Stimulated activated CD4-positive, alpha-beta T cell treated with anti-CD3 and anti-CD28 coated beads, Interleukin-4, amount 100 ng/mL, for 48 hours (primary cell): ENCODE measurements at regions not wholly inside any gene's neighbourhood (a gene's known extent, or its start where the extent isn't known, plus 50 kb on each side); places are given as distances from the start of the nearest gene placed in this dataset.
A peak's percentile ranks its signal among the peaks of the same experiment; 100 is the strongest.
"Not testable (repeated sequence)": the region's sequence is repeated elsewhere in the genome, so short reads cannot be mapped to it uniquely, and the experiment has no call there.

Experiments used
- DNase-seq, 2 donors: peaks; one replicate each; pipeline ENCODE4 v3.0.0-alpha.2; 2020; ENCODE audit warnings: low read depth in 2 of 2

DNA sequence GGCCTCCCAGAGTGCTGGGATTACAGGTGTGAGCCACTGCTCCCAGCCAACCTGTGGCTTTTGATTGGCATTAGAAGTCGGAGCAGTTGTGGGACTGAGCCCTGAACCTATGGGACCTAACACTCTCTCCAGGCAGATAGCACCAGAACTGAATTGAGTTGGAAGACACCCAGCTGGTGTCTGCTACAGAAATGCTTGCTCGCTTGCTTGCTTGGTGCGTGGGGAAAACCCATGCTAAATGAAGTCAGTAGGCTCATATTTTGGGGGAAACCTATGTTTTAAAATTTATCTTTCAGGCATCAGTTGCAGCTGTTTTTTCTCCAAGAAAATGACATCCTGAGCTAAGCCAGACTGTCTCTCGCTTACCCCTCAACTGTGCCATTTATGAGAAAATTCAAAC, 158.5 kb upstream of the RFC3 start:
- DNase-seq, result no peak

- no peak for DNase-seq
These were observed 158.1 kb upstream of the RFC3 start for GRCh38 chr13:33659894-33660293.

DNA sequence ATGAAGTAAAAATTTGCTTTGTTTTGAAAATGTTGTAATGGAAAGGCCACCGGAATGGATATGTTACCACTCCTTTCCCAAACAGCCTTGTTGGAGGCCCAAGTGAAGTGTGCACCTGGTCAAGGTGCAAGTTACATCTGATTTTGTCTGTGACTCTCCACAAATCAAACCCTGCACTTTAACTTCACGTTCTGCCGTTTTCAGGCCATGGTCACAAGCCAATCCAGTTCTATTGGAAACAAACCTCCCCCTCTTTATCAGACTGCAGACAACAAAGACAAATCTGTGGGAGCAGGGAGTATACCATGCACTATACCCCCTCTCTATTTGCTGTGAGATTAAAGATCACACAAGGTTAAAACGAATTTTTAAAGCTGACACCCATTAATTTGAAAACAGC, 155.6 kb upstream of the RFC3 start:
- DNase-seq, result no peak

GRCh38 chr13:33665626-33666175, 152.2 kb upstream of the RFC3 start:
- no peak for DNase-seq

DNA sequence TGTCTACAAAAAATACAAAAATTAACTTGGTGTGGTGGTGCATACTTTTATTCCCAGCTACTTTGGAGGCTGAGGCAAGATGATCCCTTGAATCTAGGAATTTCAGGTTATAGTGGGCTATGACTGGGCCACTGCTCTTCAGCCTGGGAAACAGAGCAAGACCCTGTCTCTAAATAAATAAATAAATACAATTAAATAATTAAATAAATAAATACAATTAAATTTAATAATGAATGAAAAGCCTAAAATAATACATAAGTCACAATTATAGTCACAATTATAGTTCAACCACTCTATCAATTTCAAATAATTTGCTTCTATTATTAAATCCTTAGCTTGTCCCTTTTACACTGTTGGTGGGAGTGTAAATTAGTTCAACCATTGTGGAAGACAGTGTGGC, 146.4 kb upstream of the RFC3 start:
- no peak for DNase-seq

DNA sequence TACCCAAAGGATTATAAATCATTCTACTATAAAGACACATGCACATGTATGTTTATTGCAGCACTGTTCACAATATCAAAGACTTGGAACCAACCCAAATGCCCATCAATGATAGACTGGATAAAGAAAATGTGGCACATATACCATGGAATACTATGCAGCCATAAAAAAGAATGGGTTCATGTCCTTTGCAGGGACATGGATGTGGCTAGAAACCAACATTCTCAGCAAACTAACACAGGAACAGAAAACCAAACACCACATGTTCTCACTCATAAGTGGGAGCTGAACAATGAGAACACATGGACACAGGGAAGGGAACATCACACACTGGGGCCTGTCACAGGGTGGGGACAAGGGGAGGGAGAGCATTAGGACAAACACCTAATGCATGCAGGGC, 145.9 kb upstream of the RFC3 start:
- DNase-seq, result not testable (repeated sequence)

DNA sequence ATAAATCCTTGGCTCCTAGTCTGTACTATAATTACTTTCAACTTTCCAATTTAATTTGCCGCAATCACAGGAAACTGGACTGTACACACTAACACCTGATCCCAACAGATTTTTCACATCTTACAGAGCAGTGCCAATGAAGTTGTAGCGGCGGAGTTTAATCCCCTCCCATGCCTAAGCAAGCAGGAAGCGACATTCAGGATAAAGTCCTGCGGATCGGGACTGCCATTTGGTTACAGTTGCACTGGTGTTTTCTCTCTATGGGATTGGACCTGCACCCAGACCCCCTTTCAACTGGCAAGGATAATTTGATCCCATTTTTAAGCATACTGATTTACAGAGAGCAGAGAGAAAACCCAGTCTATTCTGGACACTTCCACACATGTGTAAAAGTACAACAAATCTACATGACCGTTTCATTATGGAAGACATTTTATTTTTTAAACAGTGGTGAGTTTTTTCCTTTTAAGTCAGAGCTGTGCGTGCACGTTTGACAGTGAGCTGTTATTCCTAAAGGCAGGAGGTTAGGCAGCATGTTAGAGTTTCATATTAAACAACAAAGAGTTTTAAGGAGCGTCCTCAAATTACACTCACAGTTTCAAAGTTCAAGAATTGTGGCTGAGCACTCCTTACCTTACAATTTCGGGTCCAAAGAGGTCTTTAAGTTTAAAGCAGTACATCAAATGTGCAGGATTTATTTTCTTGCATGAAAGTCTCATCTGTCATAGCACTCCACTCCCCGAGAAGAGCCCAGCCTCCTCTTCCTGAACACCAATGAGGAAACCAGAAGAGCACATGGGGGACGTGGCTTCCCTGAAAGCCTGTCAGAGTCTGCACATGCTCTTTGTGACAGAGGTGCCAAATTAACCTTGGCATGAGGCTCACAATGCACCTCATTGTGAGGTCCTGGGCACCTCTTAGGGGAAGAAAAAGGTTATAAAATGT, 141.6 kb upstream of the RFC3 start:
- peak in 1 of 2 donors; percentile 19 for DNase-seq

- no peak for DNase-seq
These were observed 140.7 kb upstream of the RFC3 start for GRCh38 chr13:33677215-33677614.

DNA sequence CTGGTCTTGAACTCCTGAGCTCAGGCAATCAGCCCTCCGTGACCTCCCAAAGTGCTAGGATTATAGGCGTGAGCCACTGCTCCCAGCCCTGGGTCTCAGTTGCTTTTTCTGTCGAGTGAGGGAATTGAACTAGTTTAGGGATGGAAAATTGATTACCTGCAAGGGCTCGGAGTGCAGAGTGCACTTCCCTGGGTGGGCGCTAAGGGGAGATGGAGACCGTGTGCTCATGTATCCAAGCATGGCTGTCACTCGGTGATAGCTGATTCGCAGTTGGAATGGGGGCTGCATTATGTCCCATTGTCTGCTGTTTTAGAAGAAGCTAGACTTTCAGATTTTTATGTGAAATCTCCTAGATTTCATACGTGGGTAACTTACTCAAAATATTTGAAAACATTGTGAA, 139.9 kb upstream of the RFC3 start:
- no peak for DNase-seq

GRCh38 chr13:33678906-33679657, 138.9 kb upstream of the RFC3 start:
- peak; percentile 63 to 74 for DNase-seq

GRCh38 chr13:33679658-33680012, 138.3 kb upstream of the RFC3 start:
- no peak for DNase-seq

DNA sequence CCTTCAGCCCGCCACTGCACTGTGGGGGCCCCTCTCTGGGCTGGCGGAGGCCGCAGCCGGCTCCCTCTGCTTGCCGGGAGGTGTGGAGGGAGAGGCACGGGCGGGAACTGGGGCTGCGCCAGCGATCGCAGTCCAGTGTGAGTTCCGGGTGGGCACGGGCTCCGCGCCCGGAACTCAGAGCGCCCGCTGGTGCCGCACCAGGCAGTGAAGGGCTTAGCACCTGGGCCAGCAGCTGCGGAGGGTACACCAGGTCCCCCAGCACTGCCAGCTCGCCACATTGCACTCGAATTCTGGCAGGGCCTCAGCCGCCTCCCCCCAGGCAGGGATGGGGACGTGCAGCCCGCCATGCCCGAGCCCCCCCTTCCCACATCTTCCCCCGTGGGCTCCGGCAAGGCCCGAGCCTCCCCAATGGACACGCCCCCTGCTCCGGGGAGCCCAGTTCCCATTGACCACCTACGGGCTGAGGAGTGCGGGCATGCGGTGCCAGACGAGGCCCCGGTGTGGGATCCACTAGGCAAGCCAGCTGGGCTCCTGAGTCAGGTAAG, 135.9 kb upstream of the RFC3 start:
- no peak for DNase-seq

DNA sequence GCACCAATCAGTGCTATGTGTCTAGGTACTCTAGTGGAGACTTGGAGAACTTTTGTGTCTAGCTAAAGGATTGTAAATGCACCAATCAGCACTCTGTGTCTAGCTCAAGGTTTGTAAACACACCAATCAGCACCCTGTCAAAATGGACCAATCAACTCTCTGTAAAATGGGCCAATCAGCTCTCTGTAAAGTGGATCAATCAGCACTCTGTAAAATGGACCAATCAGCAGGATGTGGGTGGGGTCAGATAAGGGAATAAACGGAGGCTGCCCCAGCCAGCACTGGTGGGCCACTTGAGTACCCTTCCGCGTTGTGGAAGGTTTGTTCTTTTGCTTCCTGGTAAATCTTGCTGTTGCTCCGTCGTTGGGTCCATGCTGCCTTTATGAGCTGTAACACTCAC, 135.3 kb upstream of the RFC3 start:
- DNase-seq, result not testable (repeated sequence)

- DNase-seq, result no peak
These were observed 134.6 kb upstream of the RFC3 start for GRCh38 chr13:33683376-33683775.

DNA sequence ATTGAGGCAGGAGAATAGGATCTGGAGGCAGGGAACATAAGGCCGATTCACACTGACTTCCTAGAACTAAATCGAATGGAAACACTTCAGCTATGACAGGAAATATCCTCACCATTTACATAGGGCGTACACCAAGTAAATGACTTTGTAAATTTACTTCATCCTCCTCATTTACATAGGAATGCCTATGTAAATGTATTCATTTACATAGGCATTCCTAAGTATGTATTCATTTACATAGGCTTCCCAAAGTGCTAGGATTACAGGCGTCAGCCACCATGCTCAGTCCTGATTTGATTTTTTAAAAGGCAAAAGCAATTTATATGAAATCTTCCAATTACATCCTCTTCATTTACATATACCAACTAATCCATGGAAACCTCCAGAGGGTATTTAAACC, 133.1 kb upstream of the RFC3 start:
- no peak for DNase-seq

DNA sequence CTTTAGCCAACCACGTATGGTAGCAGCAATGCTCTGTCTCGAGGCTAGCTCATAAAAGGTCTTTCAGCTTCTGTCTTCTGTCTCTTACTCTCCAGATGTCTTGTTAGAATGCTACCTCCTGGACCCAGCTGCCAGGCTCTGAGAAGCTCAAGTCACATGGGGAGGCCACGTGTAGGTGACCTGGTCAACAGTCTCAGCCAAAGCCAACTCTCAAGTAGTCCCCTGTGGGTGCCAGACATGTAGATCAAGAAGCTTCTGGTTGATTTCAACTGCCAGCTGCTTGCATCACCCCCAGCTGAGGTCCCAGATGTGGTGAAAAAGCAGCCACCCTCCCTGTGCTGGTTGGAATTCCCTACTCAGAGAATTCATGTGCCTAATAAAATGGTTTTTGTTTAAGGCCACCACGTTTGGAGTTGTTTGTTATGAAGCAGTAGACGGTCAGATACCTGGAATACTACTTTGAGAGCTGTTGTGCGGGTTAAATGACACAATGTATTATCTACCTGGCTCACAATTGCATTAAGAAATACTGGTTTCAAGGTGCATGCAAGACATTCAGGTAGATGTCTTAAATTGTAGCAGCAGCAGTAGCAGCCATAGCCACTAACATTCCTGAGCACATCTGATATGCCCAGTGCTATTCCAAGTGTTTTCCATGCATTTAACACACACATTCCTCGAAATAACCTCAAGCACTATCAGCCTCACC, 131.0 kb upstream of the RFC3 start:
- no peak for DNase-seq

GRCh38 chr13:33690354-33690753, 127.6 kb upstream of the RFC3 start:
- no peak for DNase-seq

DNA sequence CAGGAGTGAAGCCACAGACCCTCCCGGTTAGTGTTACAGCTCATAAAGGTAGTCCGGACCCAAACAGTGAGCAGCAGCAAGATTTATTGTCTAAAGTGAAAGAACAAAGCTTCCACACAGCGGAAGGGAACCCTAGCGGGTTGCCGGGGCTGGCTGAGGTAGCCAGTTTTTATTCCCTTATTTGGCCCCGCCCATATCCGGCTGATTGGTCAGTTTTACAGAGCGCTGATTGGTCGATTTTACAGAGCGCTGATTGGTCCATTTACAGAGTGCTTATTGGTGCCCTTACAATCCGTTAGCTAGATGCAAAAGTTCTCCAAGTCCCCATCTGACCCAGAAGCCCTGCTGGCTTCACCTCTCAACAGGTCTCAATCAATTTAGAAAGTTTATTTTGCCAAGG, 126.0 kb upstream of the RFC3 start:
- DNase-seq, result no peak

- DNase-seq, result no peak
These were observed 125.4 kb upstream of the RFC3 start for GRCh38 chr13:33692531-33692930.

DNA sequence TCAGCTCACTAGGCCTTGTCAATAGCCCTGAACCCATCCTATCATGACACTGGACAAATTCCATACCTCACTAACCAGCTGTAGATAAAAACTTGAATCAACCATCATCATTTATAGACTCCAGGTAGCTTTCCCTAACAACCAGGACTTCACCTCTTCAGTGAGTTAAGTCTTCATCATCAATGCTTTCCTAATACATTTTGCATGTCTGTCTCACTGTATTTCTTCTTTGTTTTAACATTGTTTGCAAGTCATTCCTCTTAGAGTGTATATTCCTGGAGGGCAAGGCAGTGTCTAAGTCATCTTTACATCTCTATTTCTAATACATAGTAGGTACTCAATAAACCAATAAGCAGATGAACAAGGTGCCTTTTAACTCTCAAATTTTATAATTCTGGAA, 123.4 kb upstream of the RFC3 start:
- DNase-seq, result no peak

- no peak for DNase-seq
These were observed 121.4 kb upstream of the RFC3 start for GRCh38 chr13:33696530-33696929.

DNA sequence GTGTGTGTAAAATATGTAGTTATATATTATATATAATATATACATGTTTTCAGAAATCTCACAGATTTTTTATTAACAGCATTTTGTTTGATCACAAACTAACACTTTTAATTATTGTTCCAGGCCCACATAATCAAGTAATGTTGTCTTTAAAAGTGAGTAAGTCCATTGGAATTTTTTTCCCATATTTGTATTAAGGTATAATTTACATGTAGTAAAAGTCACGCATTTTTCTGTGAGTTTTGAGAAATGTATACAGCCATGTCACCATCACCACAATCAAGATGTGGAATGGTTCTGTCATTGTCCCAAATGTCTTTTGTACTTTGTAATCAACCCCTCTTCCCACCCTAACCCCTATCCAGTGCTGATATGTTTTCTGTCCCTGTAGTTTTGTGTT, 120.0 kb upstream of the RFC3 start:
- DNase-seq, result no peak
